Kidney (tissue), 13 donors: ENCODE measurements at regions not wholly inside any gene's neighbourhood (a gene's known extent, or its start where the extent isn't known, plus 50 kb on each side); places are given as distances from the start of the nearest gene placed in this dataset.

Experiments
- DNase-seq, 5 donors: peaks; one replicate each; pipeline ENCODE4 v3.0.0-alpha.2; 2013 to 2020
- FAIRE-seq: peaks from 2 replicates; lab custom pipeline; 2012; peaks lifted over from hg19 to GRCh38; lab: Jason Lieb, UNC
- H3K27ac ChIP-seq, 2 donors: one replicate each; pipeline ENCODE4 v1.7.0; 2013; ENCODE audit warnings: low read depth in 2 of 2, low read length in 2 of 2, inconsistent platforms in 1 of 2
- H3K27me3 ChIP-seq: one replicate; pipeline ENCODE4 v1.7.1; 2013; ENCODE audit warnings: low read length, inconsistent platforms; ENCODE audit not compliant: control insufficient read depth, insufficient read depth
- H3K36me3 ChIP-seq, 3 donors: one replicate each; pipeline versions ENCODE4 v1.7.0 to v1.7.1; 2013; ENCODE audit warnings: low read length in 3 of 3, control low read depth in 1 of 3, inconsistent platforms in 1 of 3; ENCODE audit not compliant: insufficient read depth in 3 of 3, control insufficient read depth in 2 of 3
- H3K4me1 ChIP-seq, 3 donors: one replicate each; pipeline versions ENCODE4 v1.7.0 to v1.7.1; 2013; ENCODE audit warnings: low read length in 3 of 3, inconsistent platforms in 1 of 3, low read depth in 1 of 3; ENCODE audit not compliant: control insufficient read depth in 2 of 3, insufficient read depth in 2 of 3
- H3K4me3 ChIP-seq, 3 donors: one replicate each; pipeline versions ENCODE4 v1.7.0 to v1.8.1; 2013; ENCODE audit warnings: low read length in 3 of 3, control low read depth in 1 of 3, inconsistent platforms in 1 of 3
- H3K9ac ChIP-seq, 3 donors: one replicate each; pipeline versions ENCODE4 v1.7.0 to v1.7.1; 2013; ENCODE audit warnings: low read length in 3 of 3, control low read depth in 1 of 3, inconsistent platforms in 1 of 3
- H3K9me3 ChIP-seq, 3 donors: one replicate each; pipeline versions ENCODE4 v1.7.0 to v1.7.1; 2013; ENCODE audit warnings: low read length in 3 of 3, control low read depth in 1 of 3, inconsistent platforms in 1 of 3; ENCODE audit not compliant: control insufficient read depth in 2 of 3, insufficient read depth in 1 of 3
- CTCF ChIP-seq: IDR thresholded peaks from 3 replicates; pipeline ENCODE4 v1.5.1; 2012; ENCODE audit warnings: mild to moderate bottlenecking, moderate library complexity, borderline replicate concordance; ENCODE audit not compliant: insufficient read depth; ENCODE audit errors: extremely low read depth
- intact Hi-C: fragments of 100-400 bp; cut with DNase I; formaldehyde crosslinking; loops from one replicate; pipeline ENCODE4 v1.11.1; 2022
- donor health status: control.
- donor health status: control.
- donor health status: control.
- donor health status: control.
- donor health status: control.
- donor health status: DM: yes; HTN: yes; CAD: no.
- donor health status: Normal renal cell carcinoma (clear cell type).

- Histone ChIP-seq H3K9me3 (no peaks in the 10 kb centered on the region), H3K27ac (no peak overlapping the region), H3K27me3 (no peaks in the 10 kb centered on the region), H3K4me3 (no peak overlapping the region), H3K4me1 (no peaks in the 10 kb centered on the region), H3K9ac (no peak overlapping the region), H3K36me3 (no peaks in the 10 kb centered on the region)
- no peak for DNase-seq
- no peak for FAIRE-seq
- TF ChIP-seq CTCF: no peak
- intact Hi-C loops: no loop called here
These were observed 644.4 kb downstream of the CBLN4 start for GRCh38 chr20:55360895-55361294.

- Histone ChIP-seq H3K27ac (no peak overlapping the region), H3K4me1 (no peaks in the 10 kb centered on the region), H3K4me3 (no peak overlapping the region), H3K36me3 (no peaks in the 10 kb centered on the region), H3K9ac (no peak overlapping the region), H3K9me3 (no peaks in the 10 kb centered on the region), H3K27me3 (no peaks in the 10 kb centered on the region)
- FAIRE-seq: no peak
- no peak for TF ChIP-seq CTCF
- intact Hi-C loops: no loop called here
- peak in 2 of 5 donors; percentile 4 to 8 for DNase-seq
These were observed 650.6 kb downstream of the CBLN4 start for GRCh38 chr20:55354720-55355119.

- no peaks in the 10 kb centered on the region for H3K4me1 ChIP-seq
- TF ChIP-seq CTCF: no peak
- no peak overlapping the region for H3K9ac ChIP-seq
- no peak overlapping the region for H3K27ac ChIP-seq
- H3K9me3 ChIP-seq: no peaks in the 10 kb centered on the region
- H3K4me3 ChIP-seq: no peak overlapping the region
- no peak for FAIRE-seq
- no peaks in the 10 kb centered on the region for H3K27me3 ChIP-seq
- DNase-seq: no peak
- H3K36me3 ChIP-seq: no peaks in the 10 kb centered on the region
- intact Hi-C loops: no loop called here
These were observed 652.1 kb downstream of the CBLN4 start for GRCh38 chr20:55353206-55353605.

GRCh38 chr20:55348223-55348622 is 657.1 kb downstream of the CBLN4 start:
- no peak overlapping the region for H3K4me3 ChIP-seq
- intact Hi-C loops: no loop called here
- no peak overlapping the region for H3K9ac ChIP-seq
- H3K27ac ChIP-seq: no peak overlapping the region
- no peaks in the 10 kb centered on the region for H3K36me3 ChIP-seq
- no peak for TF ChIP-seq CTCF
- FAIRE-seq (no peak), DNase-seq (no peak)
- H3K27me3 ChIP-seq: no peaks in the 10 kb centered on the region
- no peaks in the 10 kb centered on the region for H3K4me1 ChIP-seq
- H3K9me3 ChIP-seq: no peaks in the 10 kb centered on the region
